ENCODE measurements at regions not wholly inside any gene's neighbourhood (a gene's known extent, or its start where the extent isn't known, plus 50 kb on each side); places are given as distances from the start of the nearest gene placed in this dataset.

- TF ChIP-seq, protein P1, sequence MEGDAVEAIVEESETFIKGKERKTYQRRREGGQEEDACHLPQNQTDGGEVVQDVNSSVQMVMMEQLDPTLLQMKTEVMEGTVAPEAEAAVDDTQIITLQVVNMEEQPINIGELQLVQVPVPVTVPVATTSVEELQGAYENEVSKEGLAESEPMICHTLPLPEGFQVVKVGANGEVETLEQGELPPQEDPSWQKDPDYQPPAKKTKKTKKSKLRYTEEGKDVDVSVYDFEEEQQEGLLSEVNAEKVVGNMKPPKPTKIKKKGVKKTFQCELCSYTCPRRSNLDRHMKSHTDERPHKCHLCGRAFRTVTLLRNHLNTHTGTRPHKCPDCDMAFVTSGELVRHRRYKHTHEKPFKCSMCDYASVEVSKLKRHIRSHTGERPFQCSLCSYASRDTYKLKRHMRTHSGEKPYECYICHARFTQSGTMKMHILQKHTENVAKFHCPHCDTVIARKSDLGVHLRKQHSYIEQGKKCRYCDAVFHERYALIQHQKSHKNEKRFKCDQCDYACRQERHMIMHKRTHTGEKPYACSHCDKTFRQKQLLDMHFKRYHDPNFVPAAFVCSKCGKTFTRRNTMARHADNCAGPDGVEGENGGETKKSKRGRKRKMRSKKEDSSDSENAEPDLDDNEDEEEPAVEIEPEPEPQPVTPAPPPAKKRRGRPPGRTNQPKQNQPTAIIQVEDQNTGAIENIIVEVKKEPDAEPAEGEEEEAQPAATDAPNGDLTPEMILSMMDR (IDR thresholded peaks at IDR 0.05) = no peak
- no peak for TF ChIP-seq POLR2AphosphoS5 (IDR thresholded peaks at IDR 0.05)
Measured at GRCh38 chr6:155964544-155964943, 508.9 kb upstream of the NOX3 start.

All from upper lobe of left lung (tissue), 4 donors.